HG03354 (cell line): ENCODE measurements at regions not wholly inside any gene's neighbourhood (a gene's known extent, or its start where the extent isn't known, plus 50 kb on each side); places are given as distances from the start of the nearest gene placed in this dataset.
"Not testable (repeated sequence)": the region's sequence is repeated elsewhere in the genome, so short reads cannot be mapped to it uniquely, and the experiment has no call there.

Source experiments
- ATAC-seq: cut with Tn5 transposase; IDR thresholded peaks from one replicate; pipeline ENCODE4 v1.9.1; 2021; ENCODE audit warnings: mild to moderate bottlenecking; ENCODE audit not compliant: unreplicated experiment, poor library complexity, severe bottlenecking

GRCh38 chr10:33967606-33968120, 633.2 kb upstream of the NRP1 start:
- ATAC-seq: no peak

GRCh38 chr10:33966946-33967345, 632.5 kb upstream of the NRP1 start:
- no peak for ATAC-seq

- ATAC-seq: no peak
These were observed 631.5 kb upstream of the NRP1 start for GRCh38 chr10:33965795-33966581.

- no peak for ATAC-seq
These were observed 629.3 kb upstream of the NRP1 start for GRCh38 chr10:33963729-33964128.

- ATAC-seq: not testable (repeated sequence)
These were observed 621.9 kb upstream of the NRP1 start for GRCh38 chr10:33956322-33956721.

DNA sequence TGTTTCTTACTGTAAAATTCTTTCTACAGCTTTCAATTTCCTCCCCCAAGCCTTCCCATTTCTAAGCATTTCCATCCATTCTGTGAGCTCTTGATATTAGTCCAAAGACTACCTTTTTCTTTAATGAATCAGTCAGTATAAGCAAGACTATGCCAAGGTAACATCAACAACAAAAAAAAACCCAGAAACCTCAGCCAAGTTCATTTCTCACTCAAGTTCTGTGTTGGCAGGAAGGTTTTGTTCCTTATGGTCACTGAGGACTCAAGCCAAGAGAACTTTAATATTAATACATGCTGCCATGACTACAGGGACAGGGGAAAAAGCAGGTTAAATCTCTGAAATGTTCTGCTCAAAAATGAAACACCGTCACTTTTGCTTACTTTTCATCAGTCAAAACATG, 621.2 kb upstream of the NRP1 start:
- no peak for ATAC-seq

DNA sequence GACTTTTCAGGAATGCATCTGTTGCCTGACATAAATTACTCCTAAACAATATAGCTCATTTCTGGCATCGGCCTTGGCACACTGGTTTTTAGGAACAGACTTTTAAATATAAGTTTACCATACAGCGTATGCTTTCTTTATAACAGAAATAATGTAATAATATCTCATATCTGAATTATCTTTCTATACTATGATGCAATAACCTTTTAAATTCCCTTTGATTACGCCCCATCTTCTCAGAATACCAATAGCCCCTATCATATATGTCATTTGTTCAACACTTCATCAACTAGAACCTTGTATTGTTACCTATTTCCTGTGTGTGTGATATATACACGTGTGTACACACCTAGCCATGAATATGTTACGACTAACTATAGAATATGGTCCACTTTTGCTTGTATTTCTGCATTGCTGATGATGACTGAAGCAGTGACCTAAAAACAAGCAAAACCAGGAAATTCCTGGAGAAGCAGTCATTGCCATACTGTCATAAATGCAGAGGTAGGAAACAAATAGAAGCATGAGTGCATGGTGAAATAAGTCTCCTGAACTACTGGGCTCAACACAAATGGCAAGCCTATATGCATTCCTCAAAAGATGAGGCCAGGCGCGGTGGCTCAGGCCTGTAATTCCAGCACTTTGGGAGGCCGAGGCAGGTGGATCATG, 618.4 kb upstream of the NRP1 start:
- ATAC-seq: no peak

- no peak for ATAC-seq
These were observed 615.7 kb upstream of the NRP1 start for GRCh38 chr10:33950206-33950605.

GRCh38 chr10:33947544-33947943, 613.1 kb upstream of the NRP1 start:
- ATAC-seq: no peak

DNA sequence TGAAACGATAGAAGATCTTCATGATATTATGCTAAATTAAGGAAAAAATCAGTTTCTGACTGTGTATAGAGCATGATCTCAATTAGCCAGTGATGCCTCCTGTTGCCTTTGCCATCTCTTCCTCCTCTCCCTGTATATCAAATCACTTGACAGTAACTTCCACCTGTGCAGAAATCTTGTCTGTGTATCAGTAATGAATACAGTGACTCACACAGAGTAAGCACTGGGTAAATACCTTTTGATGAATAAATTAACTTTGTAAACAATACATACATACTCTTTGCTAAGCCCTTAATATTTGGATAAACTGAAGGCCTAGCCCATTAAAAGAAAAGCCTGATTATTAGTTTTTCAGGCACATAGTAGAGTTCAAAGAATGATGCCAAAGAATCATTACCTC, 610.6 kb upstream of the NRP1 start:
- ATAC-seq: no peak

- no peak for ATAC-seq
These were observed 608.0 kb upstream of the NRP1 start for GRCh38 chr10:33942508-33942907.

DNA sequence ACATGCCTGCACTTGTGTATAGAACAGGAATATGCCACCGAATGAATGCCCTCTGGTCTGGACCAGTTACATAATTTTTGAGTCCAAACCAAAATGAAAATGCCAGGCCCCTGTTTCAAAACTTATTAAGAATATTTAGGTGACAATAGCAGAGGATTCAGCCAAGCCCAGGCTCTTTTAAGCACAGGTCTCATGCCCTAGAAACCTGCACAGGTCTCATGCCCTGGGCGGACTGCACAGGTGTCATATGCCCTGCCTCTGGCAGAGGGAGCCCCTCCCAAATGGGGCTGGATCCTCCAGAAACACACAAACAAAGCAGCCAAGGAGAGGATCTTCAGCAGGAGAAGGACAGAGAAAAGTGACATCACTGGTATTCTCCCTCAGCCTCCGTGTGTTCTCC, 605.4 kb upstream of the NRP1 start:
- ATAC-seq: no peak

DNA sequence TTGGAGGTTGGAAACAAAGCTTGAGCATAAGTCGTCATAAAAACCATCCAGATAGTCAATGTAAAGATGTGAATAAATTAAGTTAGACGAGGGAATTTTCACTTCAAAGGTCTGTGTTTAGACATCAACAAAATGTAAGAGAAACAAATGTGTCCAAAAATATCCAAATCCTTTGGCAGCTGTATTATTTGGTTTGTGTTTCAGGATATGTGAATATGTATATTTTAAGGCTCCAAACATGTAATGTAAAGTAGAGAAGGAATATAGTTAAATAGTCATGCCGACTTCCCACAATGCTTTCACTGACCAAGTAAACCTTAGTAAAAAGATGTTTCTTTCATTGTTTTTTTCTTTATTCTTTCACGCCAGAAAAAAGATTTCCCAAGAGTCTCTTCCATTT, 604.9 kb upstream of the NRP1 start:
- no peak for ATAC-seq

- ATAC-seq: no peak
These were observed 603.5 kb upstream of the NRP1 start for GRCh38 chr10:33938001-33938400.

DNA sequence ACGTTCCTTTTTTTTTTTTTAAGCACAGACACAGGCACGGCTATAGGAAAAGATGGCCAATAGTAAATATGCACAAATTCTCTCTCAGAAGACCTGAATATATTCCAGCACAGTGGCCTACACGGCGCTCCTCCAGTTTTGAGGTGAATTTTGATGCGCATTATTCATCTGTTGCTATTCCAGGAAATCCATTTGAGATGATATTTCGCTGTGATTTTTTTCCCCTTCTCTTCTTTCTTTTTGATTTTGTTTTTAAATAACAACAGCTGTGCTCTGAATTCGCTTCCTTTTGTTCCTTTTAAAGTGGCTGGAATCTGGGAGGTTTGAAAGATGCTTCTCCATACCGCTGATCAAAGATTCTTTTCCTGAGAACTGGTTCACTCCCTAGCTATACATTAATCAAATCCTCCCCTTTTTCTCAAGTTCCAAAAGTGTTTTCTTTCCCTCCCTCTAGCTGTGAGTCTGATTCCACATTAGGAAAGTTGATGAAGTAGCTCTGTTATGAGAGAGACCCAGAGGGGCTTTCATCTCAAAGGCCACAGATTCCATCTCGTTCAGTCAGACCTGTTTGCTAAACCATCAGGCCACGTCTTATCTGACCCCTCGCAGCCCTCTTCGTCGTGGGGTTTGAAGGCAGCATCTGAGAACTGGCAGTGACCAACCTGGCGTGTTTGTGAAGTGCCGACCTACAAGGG, 602.7 kb upstream of the NRP1 start:
- no peak for ATAC-seq

DNA sequence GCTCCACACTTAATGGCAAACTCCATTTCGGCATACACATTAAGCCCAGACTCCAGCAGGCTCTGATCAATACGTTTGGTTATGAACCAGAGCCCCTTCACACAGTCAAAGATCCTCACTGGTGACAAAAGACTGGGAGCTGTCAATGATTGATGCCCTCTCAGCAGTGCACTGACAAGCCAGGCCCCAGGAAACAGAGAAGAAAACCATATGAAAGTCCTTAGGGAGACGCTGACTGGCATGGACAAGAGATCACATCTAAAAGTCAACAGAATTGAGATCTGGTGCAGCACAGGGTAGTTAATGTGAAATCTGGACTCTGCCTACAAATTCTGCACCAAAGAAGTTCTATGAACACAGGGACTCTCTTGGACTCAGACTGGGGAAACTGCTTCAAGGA, 600.9 kb upstream of the NRP1 start:
- ATAC-seq: no peak

GRCh38 chr10:33930079-33930478, 595.6 kb upstream of the NRP1 start:
- no peak for ATAC-seq

DNA sequence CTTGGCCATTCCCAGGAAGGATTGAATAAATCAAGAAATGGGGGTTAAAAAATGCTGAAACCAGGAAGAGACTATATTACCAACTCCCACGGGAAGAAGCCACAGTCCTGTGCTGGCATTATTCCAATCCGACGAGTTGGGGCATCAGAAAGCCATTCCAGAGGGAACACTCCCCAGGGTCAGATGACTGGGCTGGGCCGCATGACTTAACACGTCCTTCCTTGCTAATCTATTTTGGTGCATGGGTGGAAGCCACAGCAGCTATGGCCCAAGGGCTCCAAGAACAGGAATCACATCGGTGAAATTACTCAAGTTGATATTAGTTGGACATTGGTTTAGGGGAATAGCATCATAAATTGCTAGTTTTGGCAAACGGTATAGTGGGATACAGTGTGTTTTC, 592.9 kb upstream of the NRP1 start:
- no peak for ATAC-seq

DNA sequence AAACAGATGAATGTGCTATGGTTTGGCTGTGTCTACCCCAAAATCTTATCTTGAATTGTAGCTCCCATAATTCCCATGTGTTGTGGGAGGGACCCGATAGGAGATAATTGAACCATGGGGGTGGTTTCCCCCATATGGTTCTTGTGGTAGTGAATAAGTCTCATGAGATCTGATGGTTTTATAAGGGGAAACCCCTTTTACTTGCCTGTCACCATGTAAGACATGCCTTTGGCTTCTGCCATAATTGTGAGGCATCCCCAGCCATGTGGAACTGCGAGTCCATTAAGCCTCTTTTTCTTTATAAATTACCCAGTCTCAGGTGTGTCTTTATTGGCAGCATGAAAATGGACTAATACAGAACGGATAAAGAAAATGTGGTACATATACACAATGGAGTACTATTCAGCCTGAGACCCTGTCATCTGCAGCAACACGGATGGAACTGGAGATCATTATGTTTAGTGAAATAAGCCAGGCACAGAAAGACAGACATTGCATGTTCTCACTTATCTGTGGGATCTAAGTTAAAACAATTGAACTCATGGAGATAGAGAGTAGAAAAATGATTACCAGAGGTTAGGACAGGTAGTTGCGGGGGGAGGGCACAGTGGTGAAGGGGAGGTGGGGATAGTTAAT, 587.6 kb upstream of the NRP1 start:
- ATAC-seq: no peak

- ATAC-seq: no peak
These were observed 585.9 kb upstream of the NRP1 start for GRCh38 chr10:33920351-33920750.
